ENCODE measurements at regions not wholly inside any gene's neighbourhood (a gene's known extent, or its start where the extent isn't known, plus 50 kb on each side); places are given as distances from the start of the nearest gene placed in this dataset.

DNA sequence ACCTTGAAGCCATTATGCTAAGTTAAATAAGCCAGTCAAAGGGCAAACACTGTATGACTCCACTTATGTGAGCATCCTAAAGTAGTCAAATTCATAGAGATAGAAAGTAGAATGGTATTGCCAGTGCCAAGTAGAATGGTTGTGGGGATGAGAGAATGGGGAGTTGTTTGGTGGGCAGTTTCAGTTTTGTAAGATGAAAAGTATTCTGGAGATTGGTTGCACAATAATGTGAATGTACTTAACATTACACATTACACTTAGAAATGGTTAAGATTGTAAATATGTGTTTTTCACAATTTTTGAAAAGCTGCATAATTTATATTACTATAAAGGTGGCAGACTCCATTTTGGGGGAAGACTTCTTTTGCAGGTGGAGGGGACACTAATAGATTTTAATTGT is 51.3 kb upstream of the CARMIL1 start:
- DNase-seq (ENCODE audit: low spot score): no peak

All from ecto neural progenitor cell (in vitro differentiated cells).